PC-9 (cell line): ENCODE measurements at regions not wholly inside any gene's neighbourhood (a gene's known extent, or its start where the extent isn't known, plus 50 kb on each side); places are given as distances from the start of the nearest gene placed in this dataset.
A peak's percentile ranks its signal among the peaks of the same experiment; 100 is the strongest.

ENCODE experiments used
- BruUV-seq: library from RNA; stranded (reverse); fragments of 400-500 nt; replicated peaks from 2 replicates; lab custom pipeline; 2021; lab: Mats Ljungman, UMichigan
- CTCF ChIA-PET: fragments of 300-600 bp; sonication (Branson Sonifier 250); formaldehyde crosslinking; loops from one replicate; lab custom pipeline; 2022; ENCODE audit warnings: antibody characterized with exemption; lab: Charles Lee
- POLR2A ChIA-PET: fragments of 300-600 bp; sonication (Branson Sonifier 250); formaldehyde crosslinking; loops from one replicate; lab custom pipeline; 2022; ENCODE audit warnings: antibody characterized with exemption; ENCODE audit not compliant: unreplicated experiment; lab: Charles Lee
- DNase-seq, 2 experiments: peaks; one replicate each; pipeline versions ENCODE4 v3.0.0 to v3.0.0-alpha.2; 2015 to 2022; ENCODE audit warnings: mixed read lengths in 1 of 2
- H2AFZ ChIP-seq: fragments of 200-600 bp; sonication (generic); 2 replicates; pipeline ENCODE4 v1.8.1; 2017; ENCODE audit warnings: antibody characterized with exemption
- H3F3A ChIP-seq: fragments of 200-600 bp; sonication (generic); 2 replicates; pipeline ENCODE4 v1.8.1; 2017; ENCODE audit warnings: antibody characterized with exemption, mild to moderate bottlenecking, low read depth; ENCODE audit not compliant: insufficient read depth
- H3K27ac ChIP-seq: fragments of 200-600 bp; sonication (generic); 2 replicates; pipeline ENCODE4 v1.6.1; 2016; ENCODE audit warnings: mixed run types
- H3K27me3 ChIP-seq: fragments of 200-600 bp; sonication (generic); 2 replicates; pipeline ENCODE4 v1.6.1; 2016; ENCODE audit warnings: low read depth, mixed run types; ENCODE audit not compliant: insufficient read depth
- H3K36me3 ChIP-seq: fragments of 200-600 bp; sonication (generic); 2 replicates; pipeline ENCODE4 v1.6.1; 2016; ENCODE audit warnings: low read depth, mixed run types
- H3K4me1 ChIP-seq: fragments of 200-600 bp; sonication (generic); replicated peaks from 2 replicates; pipeline ENCODE4 v1.6.1; 2016; ENCODE audit warnings: mixed run types; ENCODE audit not compliant: insufficient read depth
- H3K4me2 ChIP-seq: fragments of 200-600 bp; sonication (generic); 2 replicates; pipeline ENCODE4 v1.6.1; 2017; ENCODE audit warnings: mixed run types
- H3K4me3 ChIP-seq: fragments of 200-600 bp; sonication (generic); 2 replicates; pipeline ENCODE4 v1.6.1; 2016; ENCODE audit warnings: mixed run types
- H3K79me2 ChIP-seq: fragments of 200-600 bp; sonication (generic); 2 replicates; pipeline ENCODE4 v1.6.1; 2017; ENCODE audit warnings: low read depth, mixed run types
- H3K9me2 ChIP-seq: fragments of 200-600 bp; sonication (generic); 2 replicates; pipeline ENCODE4 v1.8.1; 2017; ENCODE audit warnings: mild to moderate bottlenecking; ENCODE audit not compliant: insufficient read depth
- H3K9me3 ChIP-seq: fragments of 200-600 bp; sonication (generic); 2 replicates; pipeline ENCODE4 v1.8.1; 2016; ENCODE audit warnings: low read depth; ENCODE audit not compliant: insufficient read depth
- H4K20me1 ChIP-seq: fragments of 200-600 bp; sonication (generic); 2 replicates; pipeline ENCODE4 v1.8.1; 2017; ENCODE audit not compliant: insufficient read depth
- CTCF ChIP-seq: fragments of 200-600 bp; sonication (generic); conservative IDR thresholded peaks from 2 replicates; pipeline ENCODE4 v1.6.1; 2017; ENCODE audit warnings: mixed run types, antibody characterized with exemption, mild to moderate bottlenecking, moderate library complexity
- EZH2 ChIP-seq: fragments of 200-600 bp; sonication (generic); IDR thresholded peaks from 2 replicates; pipeline ENCODE4 v1.8.0; 2017; ENCODE audit warnings: antibody characterized with exemption, low read depth
- intact Hi-C: fragments of 100-400 bp; cut with micrococcal nuclease; formaldehyde crosslinking; loops from one replicate; pipeline ENCODE4 v1.10.0; 2022; ENCODE audit not compliant: unreplicated experiment

- Histone ChIP-seq H3K9me2 (no peaks in the 10 kb centered on the region), H3F3A (peaks cover 41% of the 10 kb centered on the region), H3K36me3 (no peaks in the 10 kb centered on the region), H3K9me3 (no peaks in the 10 kb centered on the region), H3K4me3 (no peak overlapping the region), H4K20me1 (no peaks in the 10 kb centered on the region), H3K27me3 (no peaks in the 10 kb centered on the region), H2AFZ (no peak overlapping the region; the same call in 1 of the 2 replicates), H3K4me1 (peaks cover 35% of the 10 kb centered on the region), H3K4me2 (peak overlapping the region; percentile 68), H3K79me2 (no peaks in the 10 kb centered on the region), H3K27ac (peak overlapping the region; percentile 76)
- BruUV-seq: no TSS peak
- TF ChIP-seq CTCF (no peak), EZH2 (no peak)
- intact Hi-C loops: no loop called here
- DNase-seq: no peak
- ChIA-PET POLR2A (interaction anchor here (2.9 kb wide), 1 partner anchor 49 kb away, joined by 32 read pairs; no protein-coding TSS in a partner anchor), CTCF (no interaction called here)
Measured at GRCh38 chr15:92833106-92833433, 67.1 kb upstream of the CHD2 start.

GRCh38 chr15:92833493-92834271 is 66.4 kb upstream of the CHD2 start:
- intact Hi-C loops: no loop called here
- H4K20me1 ChIP-seq: no peaks in the 10 kb centered on the region
- H3K9me3 ChIP-seq: no peaks in the 10 kb centered on the region
- H3K27me3 ChIP-seq: no peaks in the 10 kb centered on the region
- no peaks in the 10 kb centered on the region for H3K79me2 ChIP-seq
- peak overlapping the region; percentile 68; the same call in 1 of the 2 replicates for H3K4me2 ChIP-seq
- H3K4me1 ChIP-seq: peaks cover 35% of the 10 kb centered on the region
- H2AFZ ChIP-seq: no peak overlapping the region; the same call in 1 of the 2 replicates
- BruUV-seq: no TSS peak
- no peaks in the 10 kb centered on the region for H3K36me3 ChIP-seq
- POLR2A ChIA-PET: interaction anchor here (2.9 kb wide), 1 partner anchor 49 kb away, joined by 32 read pairs; no protein-coding TSS in a partner anchor
- no peak for DNase-seq
- H3F3A ChIP-seq: peaks cover 46% of the 10 kb centered on the region
- TF ChIP-seq CTCF: no peak
- TF ChIP-seq EZH2: no peak
- H3K27ac ChIP-seq: peak overlapping the region; percentile 76; the same call in 1 of the 2 replicates
- no peak overlapping the region for H3K4me3 ChIP-seq
- CTCF ChIA-PET: no interaction called here
- no peaks in the 10 kb centered on the region for H3K9me2 ChIP-seq

- ChIA-PET CTCF (interaction anchor here (0.5 kb wide), 1 partner anchor 20 kb away, joined by 3 read pairs; no protein-coding TSS in a partner anchor), POLR2A (interaction anchor here (0.8 to 0.9 kb wide), 2 partner anchors 19 to 43 kb away, joined by 3 to 7 read pairs; no protein-coding TSS in a partner anchor)
- H3K9me3 ChIP-seq: no peaks in the 10 kb centered on the region
- H2AFZ ChIP-seq: no peak overlapping the region
- peaks cover 33% of the 10 kb centered on the region for H3F3A ChIP-seq
- no peaks in the 10 kb centered on the region for H3K9me2 ChIP-seq
- H3K4me3 ChIP-seq: no peak overlapping the region
- H3K79me2 ChIP-seq: no peaks in the 10 kb centered on the region
- TF ChIP-seq EZH2 (no peak), CTCF (no peak)
- intact Hi-C loops: loop anchor here (1.0 kb wide), 2 partner anchors 30 to 43 kb away; no protein-coding TSS in a partner anchor
- no peaks in the 10 kb centered on the region for H4K20me1 ChIP-seq
- H3K27me3 ChIP-seq: no peaks in the 10 kb centered on the region
- peak overlapping the region; percentile 72 for H3K27ac ChIP-seq
- H3K36me3 ChIP-seq: no peaks in the 10 kb centered on the region
- peak overlapping the region; percentile 39 for H3K4me2 ChIP-seq
- peaks cover 28% of the 10 kb centered on the region for H3K4me1 ChIP-seq
- no peak for DNase-seq
- no TSS peak for BruUV-seq
Measured at GRCh38 chr15:92839696-92840095, 60.4 kb upstream of the CHD2 start.
